Muscle layer of colon (tissue), 2 donors: ENCODE measurements at regions not wholly inside any gene's neighbourhood (a gene's known extent, or its start where the extent isn't known, plus 50 kb on each side); places are given as distances from the start of the nearest gene placed in this dataset.
A peak's percentile ranks its signal among the peaks of the same experiment; 100 is the strongest.

Experiments
- H3K27ac ChIP-seq: one replicate; pipeline ENCODE4 v1.7.0; 2013; ENCODE audit warnings: low read depth, mild to moderate bottlenecking, low read length, moderate library complexity
- H3K27me3 ChIP-seq, 2 donors: one replicate each; pipeline ENCODE4 v1.7.0; 2013; ENCODE audit warnings: low read length in 2 of 2, mild to moderate bottlenecking in 2 of 2; ENCODE audit not compliant: insufficient read depth in 2 of 2, control insufficient read depth in 1 of 2
- H3K36me3 ChIP-seq: one replicate; pipeline ENCODE4 v1.7.0; 2013; ENCODE audit warnings: mild to moderate bottlenecking, low read length; ENCODE audit not compliant: insufficient read depth
- H3K4me1 ChIP-seq: one replicate; pipeline ENCODE4 v1.7.0; 2013; ENCODE audit warnings: mild to moderate bottlenecking, low read length; ENCODE audit not compliant: insufficient read depth
- H3K4me3 ChIP-seq, 2 donors: one replicate each; pipeline ENCODE4 v1.7.0; 2013; ENCODE audit warnings: low read length in 2 of 2, low read depth in 1 of 2, mild to moderate bottlenecking in 1 of 2, moderate library complexity in 1 of 2
- H3K9ac ChIP-seq: one replicate; pipeline ENCODE4 v1.7.0; 2013; ENCODE audit warnings: low read length
- H3K9me3 ChIP-seq: one replicate; pipeline ENCODE4 v1.7.0; 2013; ENCODE audit warnings: mild to moderate bottlenecking, low read length
- donor health status: abdominal sarcoma.
- donor health status: Adenocarcinoma of cecum.

- Histone ChIP-seq H3K27ac (no peak overlapping the region), H3K36me3 (no peaks in the 10 kb centered on the region), H3K9ac (no peak overlapping the region), H3K4me1 (peaks cover 15% of the 10 kb centered on the region), H3K4me3 (no peak overlapping the region), H3K9me3 (no peaks in the 10 kb centered on the region), H3K27me3 (no peaks in the 10 kb centered on the region)
Observed at GRCh38 chr20:50314678-50315335, 124.2 kb downstream of the CEBPB start.

- Histone ChIP-seq H3K4me3 (no peak overlapping the region), H3K27ac (no peak overlapping the region), H3K36me3 (no peaks in the 10 kb centered on the region), H3K27me3 (no peaks in the 10 kb centered on the region), H3K9me3 (no peaks in the 10 kb centered on the region), H3K4me1 (peaks cover 21% of the 10 kb centered on the region), H3K9ac (no peak overlapping the region)
Observed at GRCh38 chr20:50315586-50316551, 125.2 kb downstream of the CEBPB start.

GRCh38 chr20:50317116-50317515, 126.5 kb downstream of the CEBPB start:
- peaks cover 32% of the 10 kb centered on the region for H3K4me1 ChIP-seq
- H3K27me3 ChIP-seq: no peaks in the 10 kb centered on the region
- no peak overlapping the region for H3K27ac ChIP-seq
- H3K4me3 ChIP-seq: no peak overlapping the region
- H3K36me3 ChIP-seq: no peaks in the 10 kb centered on the region
- no peaks in the 10 kb centered on the region for H3K9me3 ChIP-seq
- no peak overlapping the region for H3K9ac ChIP-seq

- no peaks in the 10 kb centered on the region for H3K27me3 ChIP-seq
- H3K9ac ChIP-seq: no peak overlapping the region
- no peaks in the 10 kb centered on the region for H3K9me3 ChIP-seq
- H3K27ac ChIP-seq: no peak overlapping the region
- peaks cover 30% of the 10 kb centered on the region for H3K4me1 ChIP-seq
- H3K4me3 ChIP-seq: no peak overlapping the region
- H3K36me3 ChIP-seq: no peaks in the 10 kb centered on the region
Observed at GRCh38 chr20:50317609-50318008, 127.0 kb downstream of the CEBPB start.

- Histone ChIP-seq H3K4me3 (no peak overlapping the region), H3K36me3 (no peaks in the 10 kb centered on the region), H3K27ac (no peak overlapping the region), H3K9ac (no peak overlapping the region), H3K9me3 (no peaks in the 10 kb centered on the region), H3K4me1 (peaks cover 21% of the 10 kb centered on the region), H3K27me3 (no peaks in the 10 kb centered on the region)
Observed at GRCh38 chr20:50318710-50319109, 128.1 kb downstream of the CEBPB start.

- H3K27me3 ChIP-seq: no peaks in the 10 kb centered on the region
- H3K4me1 ChIP-seq: peaks cover 21% of the 10 kb centered on the region
- no peaks in the 10 kb centered on the region for H3K36me3 ChIP-seq
- peak overlapping the region in 1 of 2 donors; percentile 57 for H3K4me3 ChIP-seq
- peak overlapping the region; percentile 74 for H3K27ac ChIP-seq
- peak overlapping the region; percentile 88 for H3K9ac ChIP-seq
- no peaks in the 10 kb centered on the region for H3K9me3 ChIP-seq
Observed at GRCh38 chr20:50320005-50320900, 129.6 kb downstream of the CEBPB start.

- H3K9ac ChIP-seq: peak overlapping the region; percentile 88
- peaks cover 21% of the 10 kb centered on the region for H3K4me1 ChIP-seq
- H3K9me3 ChIP-seq: no peaks in the 10 kb centered on the region
- peak overlapping the region in 1 of 2 donors; percentile 57 for H3K4me3 ChIP-seq
- no peaks in the 10 kb centered on the region for H3K27me3 ChIP-seq
- H3K36me3 ChIP-seq: no peaks in the 10 kb centered on the region
- peak overlapping the region; percentile 74 for H3K27ac ChIP-seq
Observed at GRCh38 chr20:50320901-50321796, 130.5 kb downstream of the CEBPB start.

- H3K27me3 ChIP-seq: no peaks in the 10 kb centered on the region
- H3K4me1 ChIP-seq: peaks cover 21% of the 10 kb centered on the region
- peak overlapping the region in 1 of 2 donors; percentile 57 for H3K4me3 ChIP-seq
- peak overlapping the region; percentile 5 for H3K9ac ChIP-seq
- H3K9me3 ChIP-seq: no peaks in the 10 kb centered on the region
- H3K27ac ChIP-seq: peak overlapping the region; percentile 74
- no peaks in the 10 kb centered on the region for H3K36me3 ChIP-seq
Observed at GRCh38 chr20:50321797-50322480, 131.3 kb downstream of the CEBPB start.

GRCh38 chr20:50322703-50323131, 132.1 kb downstream of the CEBPB start:
- no peak overlapping the region for H3K9ac ChIP-seq
- H3K27ac ChIP-seq: no peak overlapping the region
- no peak overlapping the region for H3K4me3 ChIP-seq
- H3K4me1 ChIP-seq: peaks cover 21% of the 10 kb centered on the region
- no peaks in the 10 kb centered on the region for H3K9me3 ChIP-seq
- no peaks in the 10 kb centered on the region for H3K27me3 ChIP-seq
- no peaks in the 10 kb centered on the region for H3K36me3 ChIP-seq

GRCh38 chr20:50323209-50323608, 132.6 kb downstream of the CEBPB start:
- H3K4me1 ChIP-seq: peaks cover 21% of the 10 kb centered on the region
- H3K4me3 ChIP-seq: no peak overlapping the region
- no peak overlapping the region for H3K9ac ChIP-seq
- H3K9me3 ChIP-seq: no peaks in the 10 kb centered on the region
- H3K36me3 ChIP-seq: no peaks in the 10 kb centered on the region
- no peaks in the 10 kb centered on the region for H3K27me3 ChIP-seq
- peak overlapping the region; percentile 7 for H3K27ac ChIP-seq
